Vagina (tissue), 2 donors: ENCODE measurements at regions not wholly inside any gene's neighbourhood (a gene's known extent, or its start where the extent isn't known, plus 50 kb on each side); places are given as distances from the start of the nearest gene placed in this dataset.

ENCODE experiments used
- POLR2A ChIP-seq, 2 donors: fragments of 450-650 bp; IDR thresholded peaks; one replicate each; pipeline ENCODE4 v1.6.1; 2017; ENCODE audit warnings: antibody characterized with exemption in 2 of 2, mild to moderate bottlenecking in 2 of 2, moderate library complexity in 2 of 2
- POLR2AphosphoS5 ChIP-seq, 2 donors: sonication (generic); formaldehyde crosslinking; IDR thresholded peaks; one replicate each; pipeline ENCODE4 v1.9.0; 2017; ENCODE audit warnings: antibody characterized with exemption in 2 of 2, mild to moderate bottlenecking in 2 of 2, low read depth in 1 of 2; ENCODE audit not compliant: insufficient read depth in 1 of 2
- TF ChIP-seq, protein P1 (sequence below), 3 experiments: fragments of 450-650 bp in 2 of 3; fragments of 200-600 bp in 1 of 3; sonication (generic) in 1 of 3; IDR thresholded peaks; one replicate each; pipeline ENCODE4 v1.5.1; 2017 to 2019; ENCODE audit warnings: antibody characterized with exemption in 3 of 3, mild to moderate bottlenecking in 2 of 3, moderate library complexity in 2 of 3

DNA sequence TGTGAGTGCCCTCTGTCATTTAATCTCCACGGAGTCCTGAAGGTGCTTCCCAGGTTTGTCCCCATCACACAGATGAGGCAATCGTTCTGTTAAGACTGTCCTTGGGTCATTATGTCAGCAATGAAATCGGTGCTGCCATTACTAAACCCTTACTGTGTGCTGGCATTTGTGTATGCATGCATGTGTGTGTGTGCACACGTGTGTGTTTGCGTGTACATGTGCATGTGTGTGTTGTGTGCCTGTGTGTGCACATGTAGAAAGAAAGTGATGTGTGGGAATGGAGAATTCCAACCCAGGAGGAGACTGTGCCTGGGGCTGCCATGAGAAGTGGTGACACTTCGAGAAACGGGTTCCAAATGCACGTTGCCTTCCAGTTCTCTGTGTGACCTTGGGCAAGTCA is 110.3 kb downstream of the CDH26 start:
- TF ChIP-seq POLR2A (IDR thresholded peaks at IDR 0.05) (no peak), POLR2AphosphoS5 (IDR thresholded peaks at IDR 0.05; ENCODE audit: insufficient read depth in 1 of 2, low read depth in 1 of 2) (no peak)
- TF ChIP-seq, protein P1, sequence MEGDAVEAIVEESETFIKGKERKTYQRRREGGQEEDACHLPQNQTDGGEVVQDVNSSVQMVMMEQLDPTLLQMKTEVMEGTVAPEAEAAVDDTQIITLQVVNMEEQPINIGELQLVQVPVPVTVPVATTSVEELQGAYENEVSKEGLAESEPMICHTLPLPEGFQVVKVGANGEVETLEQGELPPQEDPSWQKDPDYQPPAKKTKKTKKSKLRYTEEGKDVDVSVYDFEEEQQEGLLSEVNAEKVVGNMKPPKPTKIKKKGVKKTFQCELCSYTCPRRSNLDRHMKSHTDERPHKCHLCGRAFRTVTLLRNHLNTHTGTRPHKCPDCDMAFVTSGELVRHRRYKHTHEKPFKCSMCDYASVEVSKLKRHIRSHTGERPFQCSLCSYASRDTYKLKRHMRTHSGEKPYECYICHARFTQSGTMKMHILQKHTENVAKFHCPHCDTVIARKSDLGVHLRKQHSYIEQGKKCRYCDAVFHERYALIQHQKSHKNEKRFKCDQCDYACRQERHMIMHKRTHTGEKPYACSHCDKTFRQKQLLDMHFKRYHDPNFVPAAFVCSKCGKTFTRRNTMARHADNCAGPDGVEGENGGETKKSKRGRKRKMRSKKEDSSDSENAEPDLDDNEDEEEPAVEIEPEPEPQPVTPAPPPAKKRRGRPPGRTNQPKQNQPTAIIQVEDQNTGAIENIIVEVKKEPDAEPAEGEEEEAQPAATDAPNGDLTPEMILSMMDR (IDR thresholded peaks at IDR 0.05), result no peak
